ENCODE measurements at regions not wholly inside any gene's neighbourhood (a gene's known extent, or its start where the extent isn't known, plus 50 kb on each side); places are given as distances from the start of the nearest gene placed in this dataset.

DNA sequence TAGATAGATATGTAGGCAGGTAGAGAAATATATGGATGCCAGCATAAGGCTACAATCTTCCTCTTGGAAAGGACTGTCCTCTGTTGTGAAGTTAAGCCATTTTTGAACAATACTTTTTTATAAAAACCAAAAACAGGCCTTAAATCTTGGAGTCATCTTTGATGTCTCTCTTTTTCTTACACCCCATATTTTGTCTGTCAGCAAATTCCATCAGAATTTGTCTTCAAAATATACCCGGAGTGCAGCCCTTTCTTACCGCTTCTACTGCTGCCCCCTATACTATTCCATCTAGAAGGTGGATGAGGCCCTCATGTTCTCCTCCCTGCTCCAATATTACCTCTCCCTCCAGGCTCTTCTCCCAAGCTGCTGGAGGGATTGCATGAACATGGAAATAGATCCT lies 326.5 kb downstream of the HAPSTR1 start:
- POLR2A ChIA-PET: no interaction called here
- H3K4me3 ChIP-seq (ENCODE audit: low read depth, low read length): no peak overlapping the region
- CTCF ChIA-PET: no interaction called here
- DNase-seq (ENCODE audit: low read depth, low spot score): no peak
- TF ChIP-seq, protein P1, sequence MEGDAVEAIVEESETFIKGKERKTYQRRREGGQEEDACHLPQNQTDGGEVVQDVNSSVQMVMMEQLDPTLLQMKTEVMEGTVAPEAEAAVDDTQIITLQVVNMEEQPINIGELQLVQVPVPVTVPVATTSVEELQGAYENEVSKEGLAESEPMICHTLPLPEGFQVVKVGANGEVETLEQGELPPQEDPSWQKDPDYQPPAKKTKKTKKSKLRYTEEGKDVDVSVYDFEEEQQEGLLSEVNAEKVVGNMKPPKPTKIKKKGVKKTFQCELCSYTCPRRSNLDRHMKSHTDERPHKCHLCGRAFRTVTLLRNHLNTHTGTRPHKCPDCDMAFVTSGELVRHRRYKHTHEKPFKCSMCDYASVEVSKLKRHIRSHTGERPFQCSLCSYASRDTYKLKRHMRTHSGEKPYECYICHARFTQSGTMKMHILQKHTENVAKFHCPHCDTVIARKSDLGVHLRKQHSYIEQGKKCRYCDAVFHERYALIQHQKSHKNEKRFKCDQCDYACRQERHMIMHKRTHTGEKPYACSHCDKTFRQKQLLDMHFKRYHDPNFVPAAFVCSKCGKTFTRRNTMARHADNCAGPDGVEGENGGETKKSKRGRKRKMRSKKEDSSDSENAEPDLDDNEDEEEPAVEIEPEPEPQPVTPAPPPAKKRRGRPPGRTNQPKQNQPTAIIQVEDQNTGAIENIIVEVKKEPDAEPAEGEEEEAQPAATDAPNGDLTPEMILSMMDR (IDR thresholded peaks at IDR 0.05; ENCODE audit: insufficient read depth, low read length, missing control alignments): no peak

DNA sequence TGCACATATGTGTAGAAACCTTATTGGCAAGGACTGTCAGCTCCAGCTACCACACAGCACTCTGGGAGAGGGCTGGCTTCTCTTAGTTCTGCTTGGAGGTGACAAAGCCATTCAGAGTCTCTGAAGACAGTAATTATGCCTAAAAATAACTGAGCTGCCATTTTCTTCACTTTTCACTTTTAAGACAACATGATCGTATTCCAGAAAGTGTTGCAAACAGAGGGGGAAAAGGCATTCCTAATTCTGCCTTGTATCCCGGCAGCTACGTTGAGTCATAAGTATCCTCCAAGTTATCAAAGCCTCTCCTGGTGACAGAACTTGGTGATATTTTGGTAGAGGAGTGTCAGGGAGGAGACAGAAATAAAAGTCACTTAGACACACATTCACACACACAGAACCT lies 327.7 kb downstream of the HAPSTR1 start:
- H3K4me3 ChIP-seq (ENCODE audit: low read depth, low read length): no peak overlapping the region
- ChIA-PET CTCF (no interaction called here), POLR2A (no interaction called here)
- DNase-seq (ENCODE audit: low read depth, low spot score): no peak
- TF ChIP-seq, protein P1 (IDR thresholded peaks at IDR 0.05; ENCODE audit: insufficient read depth, low read length, missing control alignments): no peak

DNA sequence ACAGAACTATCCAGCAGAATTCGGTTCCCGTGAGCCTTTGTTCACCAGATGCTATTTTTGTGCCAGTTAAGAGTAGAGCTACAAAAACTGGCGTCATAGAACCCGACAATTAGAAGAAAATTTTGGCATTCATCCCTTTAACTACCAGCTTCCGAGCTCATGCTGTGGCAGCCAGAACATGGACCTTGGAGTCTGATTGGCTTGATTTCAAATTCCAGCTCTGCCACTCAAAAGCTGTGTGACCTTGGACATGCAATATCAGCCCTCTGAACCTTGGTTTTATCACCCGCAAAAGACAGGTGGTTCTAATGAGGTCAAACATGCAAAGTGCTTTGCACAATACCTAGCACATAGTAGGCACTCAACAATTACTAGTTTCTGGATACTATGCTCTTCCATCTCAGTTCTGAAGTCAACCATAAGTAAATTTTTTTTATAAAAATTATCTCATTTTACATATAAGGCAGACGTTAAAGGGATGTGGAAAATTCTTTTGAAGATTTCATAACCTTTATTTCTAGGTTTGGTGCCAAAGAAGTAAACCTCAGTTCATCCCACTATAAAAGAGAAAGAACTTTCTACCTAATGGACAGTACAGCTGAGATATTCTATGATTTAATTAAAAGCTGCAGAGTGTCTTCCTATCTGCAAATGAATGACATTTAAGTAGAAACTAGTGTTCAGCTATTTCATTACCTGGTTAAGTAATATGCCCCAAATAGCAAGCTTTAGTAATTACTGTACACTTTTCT lies 331.5 kb downstream of the HAPSTR1 start:
- DNase-seq (ENCODE audit: low read depth, low spot score): no peak
- ChIA-PET POLR2A (no interaction called here), CTCF (no interaction called here)
- TF ChIP-seq, protein P1 (IDR thresholded peaks at IDR 0.05; ENCODE audit: insufficient read depth, low read length, missing control alignments): no peak
- no peak overlapping the region for H3K4me3 ChIP-seq (ENCODE audit: low read depth, low read length)

GRCh38 chr16:9425236-9425635 lies 333.8 kb downstream of the HAPSTR1 start:
- H3K4me3 ChIP-seq (ENCODE audit: low read depth, low read length): no peak overlapping the region
- ChIA-PET CTCF (no interaction called here), POLR2A (no interaction called here)
- TF ChIP-seq, protein P1 (IDR thresholded peaks at IDR 0.05; ENCODE audit: insufficient read depth, low read length, missing control alignments): no peak
- DNase-seq (ENCODE audit: low read depth, low spot score): no peak

- TF ChIP-seq, protein P1 (IDR thresholded peaks at IDR 0.05; ENCODE audit: insufficient read depth, low read length, missing control alignments): no peak
- CTCF ChIA-PET: no interaction called here
- POLR2A ChIA-PET: no interaction called here
Measured at GRCh38 chr16:9428355-9429005, 337.0 kb downstream of the HAPSTR1 start.

DNA sequence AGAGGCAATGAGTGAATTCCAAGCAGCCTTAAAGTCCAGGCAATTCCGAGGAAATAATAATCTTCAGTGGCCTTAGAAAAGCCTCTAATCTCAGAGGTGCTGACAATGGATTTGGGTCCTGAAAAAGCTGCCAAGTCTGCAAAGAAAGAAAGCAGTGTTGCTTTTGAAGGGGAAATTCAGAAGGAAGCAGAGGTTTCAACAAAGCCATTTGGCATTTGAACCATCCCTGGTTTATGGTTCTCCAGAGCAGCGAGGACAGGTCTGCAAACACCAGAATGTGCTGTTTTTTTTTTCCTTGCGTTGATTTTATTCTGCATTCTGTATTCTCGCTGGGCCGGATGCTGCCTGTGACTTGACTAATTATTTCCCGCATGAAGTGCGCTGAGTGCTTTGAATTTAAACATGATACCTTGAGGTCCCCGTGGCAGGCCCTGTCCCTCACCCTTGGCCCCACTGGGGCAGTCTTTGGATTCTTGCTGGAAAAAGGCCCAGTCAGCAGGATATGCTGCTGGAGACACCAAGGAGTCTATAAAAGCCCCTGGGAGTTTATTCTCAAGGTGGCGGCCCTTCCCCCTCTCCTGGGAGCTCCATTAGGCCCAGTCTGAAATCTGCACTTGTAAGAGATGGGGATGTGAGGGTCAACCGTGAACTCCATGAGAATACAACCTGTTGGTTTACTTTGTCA lies 338.3 kb downstream of the HAPSTR1 start:
- ChIA-PET POLR2A (no interaction called here), CTCF (no interaction called here)
- DNase-seq (ENCODE audit: low read depth, low spot score): no peak
- TF ChIP-seq, protein P1 (IDR thresholded peaks at IDR 0.05; ENCODE audit: insufficient read depth, low read length, missing control alignments): no peak
- no peak overlapping the region for H3K4me3 ChIP-seq (ENCODE audit: low read depth, low read length)

More at GRCh38 chr16:9428355-9429005, 337.0 kb downstream of the HAPSTR1 start:
- H3K4me3 ChIP-seq (ENCODE audit: low read depth, low read length): no peak overlapping the region
- no peak for DNase-seq (ENCODE audit: low read depth, low spot score)

Data from AG04449 (cell line).